ENCODE measurements at regions not wholly inside any gene's neighbourhood (a gene's known extent, or its start where the extent isn't known, plus 50 kb on each side); places are given as distances from the start of the nearest gene placed in this dataset.

GRCh38 chr5:158127536-158127935 lies 268.6 kb upstream of the CLINT1 start:
- TF ChIP-seq CTCF (IDR thresholded peaks at IDR 0.05; ENCODE audit: borderline replicate concordance, insufficient read depth, low read depth, low read length) = no peak
- H3K4me3 ChIP-seq (ENCODE audit: low read depth, low read length) = no peak overlapping the region

- no peak for TF ChIP-seq CTCF (IDR thresholded peaks at IDR 0.05; ENCODE audit: borderline replicate concordance, insufficient read depth, low read depth, low read length)
- H3K4me3 ChIP-seq (ENCODE audit: low read depth, low read length) = no peak overlapping the region
These were observed 267.8 kb upstream of the CLINT1 start for GRCh38 chr5:158126442-158127405.

GRCh38 chr5:158124606-158125316 lies 265.8 kb upstream of the CLINT1 start:
- no peak for TF ChIP-seq CTCF (IDR thresholded peaks at IDR 0.05; ENCODE audit: borderline replicate concordance, insufficient read depth, low read depth, low read length)
- no peak overlapping the region for H3K4me3 ChIP-seq (ENCODE audit: low read depth, low read length)

- no peak for TF ChIP-seq CTCF (IDR thresholded peaks at IDR 0.05; ENCODE audit: borderline replicate concordance, insufficient read depth, low read depth, low read length)
- no peak overlapping the region for H3K4me3 ChIP-seq (ENCODE audit: low read depth, low read length)
These were observed 264.6 kb upstream of the CLINT1 start for GRCh38 chr5:158123595-158123994.

GRCh38 chr5:158121678-158122077 lies 262.7 kb upstream of the CLINT1 start:
- H3K4me3 ChIP-seq (ENCODE audit: low read depth, low read length) = no peak overlapping the region
- TF ChIP-seq CTCF (IDR thresholded peaks at IDR 0.05; ENCODE audit: borderline replicate concordance, insufficient read depth, low read depth, low read length) = no peak

GRCh38 chr5:158120760-158121159 lies 261.8 kb upstream of the CLINT1 start:
- H3K4me3 ChIP-seq (ENCODE audit: low read depth, low read length) = no peak overlapping the region
- TF ChIP-seq CTCF (IDR thresholded peaks at IDR 0.05; ENCODE audit: borderline replicate concordance, insufficient read depth, low read depth, low read length) = no peak
